PC-9 (cell line): ENCODE measurements at regions not wholly inside any gene's neighbourhood (a gene's known extent, or its start where the extent isn't known, plus 50 kb on each side); places are given as distances from the start of the nearest gene placed in this dataset.

ENCODE experiments used
- BruUV-seq: library from RNA; stranded (reverse); fragments of 400-500 nt; replicated peaks from 2 replicates; lab custom pipeline; 2021; lab: Mats Ljungman, UMichigan
- CTCF ChIA-PET: fragments of 300-600 bp; sonication (Branson Sonifier 250); formaldehyde crosslinking; loops from one replicate; lab custom pipeline; 2022; ENCODE audit warnings: antibody characterized with exemption; lab: Charles Lee
- POLR2A ChIA-PET: fragments of 300-600 bp; sonication (Branson Sonifier 250); formaldehyde crosslinking; loops from one replicate; lab custom pipeline; 2022; ENCODE audit warnings: antibody characterized with exemption; ENCODE audit not compliant: unreplicated experiment; lab: Charles Lee
- DNase-seq, 2 experiments: peaks; one replicate each; pipeline versions ENCODE4 v3.0.0 to v3.0.0-alpha.2; 2015 to 2022; ENCODE audit warnings: mixed read lengths in 1 of 2
- H2AFZ ChIP-seq: fragments of 200-600 bp; sonication (generic); 2 replicates; pipeline ENCODE4 v1.8.1; 2017; ENCODE audit warnings: antibody characterized with exemption
- H3F3A ChIP-seq: fragments of 200-600 bp; sonication (generic); 2 replicates; pipeline ENCODE4 v1.8.1; 2017; ENCODE audit warnings: antibody characterized with exemption, mild to moderate bottlenecking, low read depth; ENCODE audit not compliant: insufficient read depth
- H3K27ac ChIP-seq: fragments of 200-600 bp; sonication (generic); 2 replicates; pipeline ENCODE4 v1.6.1; 2016; ENCODE audit warnings: mixed run types
- H3K27me3 ChIP-seq: fragments of 200-600 bp; sonication (generic); 2 replicates; pipeline ENCODE4 v1.6.1; 2016; ENCODE audit warnings: low read depth, mixed run types; ENCODE audit not compliant: insufficient read depth
- H3K36me3 ChIP-seq: fragments of 200-600 bp; sonication (generic); 2 replicates; pipeline ENCODE4 v1.6.1; 2016; ENCODE audit warnings: low read depth, mixed run types
- H3K4me1 ChIP-seq: fragments of 200-600 bp; sonication (generic); replicated peaks from 2 replicates; pipeline ENCODE4 v1.6.1; 2016; ENCODE audit warnings: mixed run types; ENCODE audit not compliant: insufficient read depth
- H3K4me2 ChIP-seq: fragments of 200-600 bp; sonication (generic); 2 replicates; pipeline ENCODE4 v1.6.1; 2017; ENCODE audit warnings: mixed run types
- H3K4me3 ChIP-seq: fragments of 200-600 bp; sonication (generic); 2 replicates; pipeline ENCODE4 v1.6.1; 2016; ENCODE audit warnings: mixed run types
- H3K79me2 ChIP-seq: fragments of 200-600 bp; sonication (generic); 2 replicates; pipeline ENCODE4 v1.6.1; 2017; ENCODE audit warnings: low read depth, mixed run types
- H3K9me2 ChIP-seq: fragments of 200-600 bp; sonication (generic); 2 replicates; pipeline ENCODE4 v1.8.1; 2017; ENCODE audit warnings: mild to moderate bottlenecking; ENCODE audit not compliant: insufficient read depth
- H3K9me3 ChIP-seq: fragments of 200-600 bp; sonication (generic); 2 replicates; pipeline ENCODE4 v1.8.1; 2016; ENCODE audit warnings: low read depth; ENCODE audit not compliant: insufficient read depth
- H4K20me1 ChIP-seq: fragments of 200-600 bp; sonication (generic); 2 replicates; pipeline ENCODE4 v1.8.1; 2017; ENCODE audit not compliant: insufficient read depth
- CTCF ChIP-seq: fragments of 200-600 bp; sonication (generic); conservative IDR thresholded peaks from 2 replicates; pipeline ENCODE4 v1.6.1; 2017; ENCODE audit warnings: mixed run types, antibody characterized with exemption, mild to moderate bottlenecking, moderate library complexity
- EZH2 ChIP-seq: fragments of 200-600 bp; sonication (generic); IDR thresholded peaks from 2 replicates; pipeline ENCODE4 v1.8.0; 2017; ENCODE audit warnings: antibody characterized with exemption, low read depth
- intact Hi-C: fragments of 100-400 bp; cut with micrococcal nuclease; formaldehyde crosslinking; loops from one replicate; pipeline ENCODE4 v1.10.0; 2022; ENCODE audit not compliant: unreplicated experiment

- H4K20me1 ChIP-seq, result no peaks in the 10 kb centered on the region
- no peaks in the 10 kb centered on the region for H3K4me1 ChIP-seq
- H3K27ac ChIP-seq, result no peak overlapping the region
- no peaks in the 10 kb centered on the region for H3K36me3 ChIP-seq
- no peak overlapping the region for H3K4me2 ChIP-seq
- no peaks in the 10 kb centered on the region for H3K27me3 ChIP-seq
- H3K9me3 ChIP-seq, result no peaks in the 10 kb centered on the region
- no peaks in the 10 kb centered on the region for H3F3A ChIP-seq
- no peak overlapping the region for H3K4me3 ChIP-seq
- H3K9me2 ChIP-seq, result no peaks in the 10 kb centered on the region
- intact Hi-C loops, result no loop called here
- DNase-seq, result no peak
- CTCF ChIA-PET, result no interaction called here
- POLR2A ChIA-PET, result no interaction called here
- BruUV-seq, result no TSS peak
- H3K79me2 ChIP-seq, result no peaks in the 10 kb centered on the region
- H2AFZ ChIP-seq, result no peak overlapping the region
- TF ChIP-seq EZH2 (no peak), CTCF (no peak)
Measured at GRCh38 chr7:68371985-68372384, 1226.3 kb upstream of the AUTS2 start.

- Histone ChIP-seq H4K20me1 (no peaks in the 10 kb centered on the region), H3K4me2 (no peak overlapping the region)
- CTCF ChIA-PET, result no interaction called here
Measured at GRCh38 chr7:68376131-68376661, 1222.1 kb upstream of the AUTS2 start.

GRCh38 chr7:68381731-68382130, 1216.5 kb upstream of the AUTS2 start:
- CTCF ChIA-PET, result no interaction called here
- Histone ChIP-seq H3F3A (no peaks in the 10 kb centered on the region), H3K79me2 (no peaks in the 10 kb centered on the region), H3K4me2 (no peak overlapping the region), H2AFZ (no peak overlapping the region), H3K4me1 (no peaks in the 10 kb centered on the region), H3K27me3 (no peaks in the 10 kb centered on the region), H3K4me3 (no peak overlapping the region), H3K9me3 (0 out of 2 replicates have a peak, but pooled peaks cover 4% of the 10 kb centered on the region), H3K9me2 (no peaks in the 10 kb centered on the region), H3K27ac (no peak overlapping the region), H4K20me1 (no peaks in the 10 kb centered on the region), H3K36me3 (no peaks in the 10 kb centered on the region)
- intact Hi-C loops, result no loop called here
- DNase-seq, result no peak
- POLR2A ChIA-PET, result no interaction called here
- BruUV-seq, result no TSS peak
- TF ChIP-seq EZH2, result no peak
- no peak for TF ChIP-seq CTCF

More at GRCh38 chr7:68376131-68376661, 1222.1 kb upstream of the AUTS2 start:
- no peak for DNase-seq
- intact Hi-C loops, result no loop called here
- H3K27me3 ChIP-seq, result no peaks in the 10 kb centered on the region
- H3K27ac ChIP-seq, result no peak overlapping the region
- TF ChIP-seq CTCF (no peak), EZH2 (no peak)
- H2AFZ ChIP-seq, result no peak overlapping the region
- H3K4me3 ChIP-seq, result no peak overlapping the region
- no TSS peak for BruUV-seq
- H3K36me3 ChIP-seq, result no peaks in the 10 kb centered on the region
- H3K9me3 ChIP-seq, result no peaks in the 10 kb centered on the region
- no peaks in the 10 kb centered on the region for H3K4me1 ChIP-seq
- POLR2A ChIA-PET, result no interaction called here
- H3K9me2 ChIP-seq, result no peaks in the 10 kb centered on the region
- H3F3A ChIP-seq, result no peaks in the 10 kb centered on the region
- H3K79me2 ChIP-seq, result no peaks in the 10 kb centered on the region
